Kidney epithelial cell (primary cell): ENCODE measurements at regions not wholly inside any gene's neighbourhood (a gene's known extent, or its start where the extent isn't known, plus 50 kb on each side); places are given as distances from the start of the nearest gene placed in this dataset.
A peak's percentile ranks its signal among the peaks of the same experiment; 100 is the strongest.
"Not testable (repeated sequence)": the region's sequence is repeated elsewhere in the genome, so short reads cannot be mapped to it uniquely, and the experiment has no call there.

ENCODE experiments used
- DNase-seq: peaks from one replicate; pipeline ENCODE4 v3.0.0-alpha.2; 2010; ENCODE audit warnings: low read depth
- H3K27me3 ChIP-seq: 2 replicates; pipeline ENCODE4 v1.6.0; 2011; ENCODE audit warnings: low read length; ENCODE audit not compliant: control insufficient read depth, insufficient read depth
- H3K36me3 ChIP-seq: 2 replicates; pipeline ENCODE4 v1.5.1; 2011; ENCODE audit warnings: low read length; ENCODE audit not compliant: control insufficient read depth, insufficient read depth
- H3K4me3 ChIP-seq: 2 replicates; pipeline ENCODE4 v1.5.1; 2011; ENCODE audit warnings: low read depth, mild to moderate bottlenecking, control low read depth, low read length
- TF ChIP-seq, protein P1 (sequence below): IDR thresholded peaks from 2 replicates; pipeline ENCODE4 v1.5.1; 2011; ENCODE audit warnings: mild to moderate bottlenecking, moderate library complexity, low read length, control low read depth, inconsistent platforms; ENCODE audit not compliant: insufficient read depth, poor library complexity, severe bottlenecking

DNA sequence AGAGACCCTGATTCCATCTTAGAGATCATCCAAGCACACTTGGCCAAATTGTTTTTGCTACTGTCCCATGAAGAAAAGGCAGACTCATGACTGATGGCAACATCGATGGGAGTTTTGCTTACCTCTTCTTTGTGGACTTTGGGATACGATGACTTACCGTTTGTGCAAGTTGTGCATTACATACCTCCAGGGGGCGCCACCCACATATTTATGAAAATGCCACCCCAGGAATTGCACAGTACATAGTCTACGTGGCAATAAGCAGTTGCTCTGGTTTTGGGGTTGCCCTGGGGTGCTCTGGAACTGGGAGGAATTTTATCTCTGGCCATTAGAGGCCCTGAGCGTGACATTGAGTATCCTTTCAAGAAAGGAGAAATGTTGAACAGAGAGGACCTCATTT, 139.0 kb upstream of the CCZ1B start:
- not testable (repeated sequence) for DNase-seq, H3K4me3 ChIP-seq, H3K27me3 ChIP-seq, H3K36me3 ChIP-seq
- TF ChIP-seq, protein P1, sequence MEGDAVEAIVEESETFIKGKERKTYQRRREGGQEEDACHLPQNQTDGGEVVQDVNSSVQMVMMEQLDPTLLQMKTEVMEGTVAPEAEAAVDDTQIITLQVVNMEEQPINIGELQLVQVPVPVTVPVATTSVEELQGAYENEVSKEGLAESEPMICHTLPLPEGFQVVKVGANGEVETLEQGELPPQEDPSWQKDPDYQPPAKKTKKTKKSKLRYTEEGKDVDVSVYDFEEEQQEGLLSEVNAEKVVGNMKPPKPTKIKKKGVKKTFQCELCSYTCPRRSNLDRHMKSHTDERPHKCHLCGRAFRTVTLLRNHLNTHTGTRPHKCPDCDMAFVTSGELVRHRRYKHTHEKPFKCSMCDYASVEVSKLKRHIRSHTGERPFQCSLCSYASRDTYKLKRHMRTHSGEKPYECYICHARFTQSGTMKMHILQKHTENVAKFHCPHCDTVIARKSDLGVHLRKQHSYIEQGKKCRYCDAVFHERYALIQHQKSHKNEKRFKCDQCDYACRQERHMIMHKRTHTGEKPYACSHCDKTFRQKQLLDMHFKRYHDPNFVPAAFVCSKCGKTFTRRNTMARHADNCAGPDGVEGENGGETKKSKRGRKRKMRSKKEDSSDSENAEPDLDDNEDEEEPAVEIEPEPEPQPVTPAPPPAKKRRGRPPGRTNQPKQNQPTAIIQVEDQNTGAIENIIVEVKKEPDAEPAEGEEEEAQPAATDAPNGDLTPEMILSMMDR = peak; percentile 13

DNA sequence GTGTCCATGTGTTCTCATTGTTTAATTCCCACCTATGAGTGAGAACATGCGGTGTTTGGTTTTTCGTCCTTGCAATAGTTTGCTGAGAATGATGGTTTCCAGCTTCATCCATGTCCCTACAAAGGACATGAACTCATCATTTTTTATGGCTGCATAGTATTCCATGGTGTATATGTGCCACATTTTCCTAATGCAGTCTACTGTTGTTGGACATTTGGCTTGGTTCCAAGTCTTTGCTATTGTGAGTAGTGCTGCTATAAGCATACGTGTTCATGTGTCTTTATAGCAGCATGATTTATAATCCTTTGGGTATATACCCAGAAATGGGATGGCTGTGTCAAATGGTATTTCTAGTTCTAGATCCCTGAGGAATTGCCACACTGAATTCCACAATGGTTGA, 144.1 kb upstream of the CCZ1B start:
- DNase-seq, H3K4me3 ChIP-seq, H3K36me3 ChIP-seq, H3K27me3 ChIP-seq: not testable (repeated sequence)

DNA sequence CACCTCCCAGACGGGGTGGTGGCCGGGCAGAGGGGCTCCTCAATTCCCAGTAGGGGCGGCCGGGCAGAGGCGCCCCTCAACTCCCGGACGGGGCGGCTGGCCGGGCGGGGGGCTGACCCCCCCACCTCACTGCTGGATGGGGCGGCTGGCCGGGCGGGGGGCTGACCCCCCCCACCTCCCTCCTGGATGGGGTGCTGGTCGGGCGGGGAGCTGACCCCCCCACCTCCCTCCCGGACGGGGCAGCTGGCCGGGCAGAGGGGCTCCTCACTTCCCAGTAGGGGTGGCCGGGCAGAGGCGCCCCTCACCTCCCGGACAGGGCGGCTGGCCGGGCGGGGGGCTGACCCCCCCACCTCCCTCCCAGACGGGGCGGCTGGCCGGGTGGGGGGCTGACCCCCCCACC, 148.8 kb upstream of the CCZ1B start:
- H3K27me3 ChIP-seq, H3K4me3 ChIP-seq, H3K36me3 ChIP-seq, DNase-seq: not testable (repeated sequence)

DNA sequence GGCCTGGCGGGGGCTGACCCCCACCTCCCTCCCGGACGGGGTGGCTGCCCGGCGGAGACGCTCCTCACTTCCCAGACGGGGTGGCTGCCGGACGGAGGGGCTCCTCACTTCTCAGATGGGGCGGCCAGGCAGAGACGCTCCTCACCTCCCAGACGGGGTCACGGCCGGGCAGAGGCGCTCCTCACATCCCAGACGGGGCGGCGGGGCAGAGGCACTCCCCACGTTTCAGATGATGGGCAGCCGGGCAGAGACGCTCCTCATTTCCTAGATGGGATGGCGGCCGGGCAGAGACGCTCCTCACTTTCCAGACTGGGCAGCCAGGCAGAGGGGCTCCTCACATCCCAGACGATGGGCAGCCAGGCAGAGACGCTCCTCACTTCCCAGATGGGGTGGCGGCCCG, 149.3 kb upstream of the CCZ1B start:
- not testable (repeated sequence) for H3K36me3 ChIP-seq, H3K4me3 ChIP-seq, H3K27me3 ChIP-seq, DNase-seq

DNA sequence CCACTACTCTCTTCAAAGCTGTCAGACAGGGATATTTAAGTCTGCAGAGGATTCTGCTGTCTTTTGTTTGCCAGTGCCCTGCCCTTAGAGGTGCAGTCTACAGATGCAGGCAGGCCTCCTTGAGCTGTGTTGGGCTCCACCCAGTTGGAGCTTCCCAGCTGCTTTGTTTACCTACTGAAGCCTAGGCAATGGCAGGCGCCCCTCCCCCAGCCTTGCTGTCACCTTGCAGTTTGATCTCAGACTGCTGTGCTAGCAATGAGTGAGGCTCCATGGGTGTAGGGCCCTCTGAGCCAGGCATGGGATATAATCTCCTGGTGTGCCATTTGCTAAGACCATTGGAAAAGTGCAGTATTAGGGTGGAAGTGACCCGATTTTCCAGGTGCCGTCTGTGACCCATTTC, 151.3 kb upstream of the CCZ1B start:
- H3K27me3 ChIP-seq, DNase-seq, H3K36me3 ChIP-seq, H3K4me3 ChIP-seq: not testable (repeated sequence)

DNA sequence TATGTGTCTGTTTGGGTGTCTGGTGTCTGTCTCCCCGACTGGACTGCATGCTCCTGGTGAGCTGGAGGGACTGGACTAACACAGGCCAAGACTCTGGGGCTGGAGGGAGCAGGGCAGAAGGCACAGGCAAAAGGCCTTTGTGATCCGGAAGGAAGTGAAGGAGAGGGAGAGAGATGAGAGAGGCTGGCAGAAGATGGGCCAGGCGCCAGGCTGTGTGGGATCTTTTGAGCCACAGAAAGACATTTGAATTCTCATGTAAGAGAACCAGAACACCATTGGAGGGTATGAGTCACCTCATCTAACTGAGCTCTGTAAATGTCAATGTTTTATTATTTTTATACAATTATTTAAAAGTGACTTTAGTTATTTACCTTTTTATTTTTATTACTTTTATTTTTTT, 152.3 kb upstream of the CCZ1B start:
- not testable (repeated sequence) for H3K27me3 ChIP-seq, DNase-seq, H3K36me3 ChIP-seq, H3K4me3 ChIP-seq

DNA sequence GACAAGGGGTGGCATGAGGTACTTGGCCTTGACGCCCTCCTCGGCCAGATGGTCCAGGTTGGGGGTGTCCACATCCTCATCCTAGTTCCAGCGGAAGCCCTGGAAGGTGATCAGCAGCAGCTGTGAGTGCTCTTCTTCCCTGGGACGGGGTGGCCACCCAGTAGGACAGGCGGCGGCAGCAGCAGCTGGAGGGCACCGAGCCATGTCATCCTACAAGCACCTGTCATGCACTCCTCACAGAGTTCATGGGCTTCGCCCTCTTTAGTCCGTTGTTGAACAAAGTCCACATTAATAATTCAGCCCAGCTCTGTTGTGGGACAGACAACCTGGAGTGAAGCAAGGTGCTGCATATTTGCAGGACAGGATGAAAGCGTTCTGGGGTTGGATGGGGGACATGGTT, 153.4 kb upstream of the CCZ1B start:
- not testable (repeated sequence) for H3K36me3 ChIP-seq, H3K4me3 ChIP-seq, H3K27me3 ChIP-seq, DNase-seq

DNA sequence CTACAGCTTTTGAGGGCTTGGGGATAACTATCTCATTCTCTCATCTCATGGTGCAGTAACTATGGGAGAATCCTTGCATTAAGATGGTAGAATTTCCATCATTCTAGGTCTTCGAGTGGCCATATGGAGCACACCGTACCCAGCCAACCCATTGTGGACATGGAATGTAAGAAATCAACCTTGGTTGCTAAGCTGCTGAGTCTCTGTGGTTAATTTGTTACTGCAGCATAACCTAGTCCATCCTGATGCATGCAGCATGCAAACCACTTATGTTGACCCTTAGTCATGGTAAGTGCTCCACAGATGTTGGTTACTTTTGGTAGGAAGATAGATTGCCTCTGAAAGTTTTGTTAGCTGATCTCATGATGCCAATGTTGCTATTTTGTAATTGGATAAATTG, 156.3 kb upstream of the CCZ1B start:
- not testable (repeated sequence) for H3K27me3 ChIP-seq, H3K4me3 ChIP-seq, H3K36me3 ChIP-seq, DNase-seq

DNA sequence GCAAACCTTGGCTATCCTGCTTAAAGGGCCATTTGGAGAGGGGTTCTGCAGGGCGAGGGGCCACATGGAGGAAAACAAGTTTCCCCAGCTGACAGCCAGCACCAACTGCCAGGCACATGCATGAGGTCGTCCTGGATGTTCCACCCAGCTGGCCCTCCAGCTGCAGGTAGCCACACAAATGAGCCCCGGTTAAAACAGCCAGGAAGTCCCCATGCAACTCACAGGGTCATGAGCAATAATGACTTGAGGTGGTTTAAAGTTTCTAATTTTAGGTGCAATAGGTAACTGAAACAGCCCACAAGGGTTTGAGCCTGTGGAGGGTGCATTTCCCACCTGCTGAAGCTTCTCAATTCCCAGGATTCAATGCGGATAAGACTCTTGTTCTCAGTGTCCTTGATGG, 160.8 kb upstream of the CCZ1B start:
- H3K4me3 ChIP-seq, DNase-seq, H3K27me3 ChIP-seq, H3K36me3 ChIP-seq: not testable (repeated sequence)

DNA sequence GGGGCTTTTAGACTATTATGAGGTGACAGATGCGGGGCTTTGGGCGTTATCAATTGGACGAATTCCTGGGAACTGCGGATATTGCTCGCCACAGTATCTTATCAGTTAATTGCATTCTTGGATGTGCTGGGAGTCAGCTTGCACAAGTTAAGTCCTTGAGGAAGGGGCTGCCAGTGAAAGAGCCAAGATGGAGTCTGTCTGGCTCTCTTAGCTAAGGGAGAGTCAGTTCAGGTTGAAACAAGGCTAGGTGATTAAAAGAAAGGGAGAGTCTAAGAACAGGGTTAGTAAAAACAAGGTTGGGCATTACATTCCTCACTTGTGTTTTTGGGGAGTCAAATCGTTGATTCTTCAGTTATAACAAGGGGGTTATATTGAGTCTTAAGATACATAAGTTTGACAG, 162.5 kb upstream of the CCZ1B start:
- H3K36me3 ChIP-seq, H3K27me3 ChIP-seq, H3K4me3 ChIP-seq, DNase-seq: not testable (repeated sequence)

DNA sequence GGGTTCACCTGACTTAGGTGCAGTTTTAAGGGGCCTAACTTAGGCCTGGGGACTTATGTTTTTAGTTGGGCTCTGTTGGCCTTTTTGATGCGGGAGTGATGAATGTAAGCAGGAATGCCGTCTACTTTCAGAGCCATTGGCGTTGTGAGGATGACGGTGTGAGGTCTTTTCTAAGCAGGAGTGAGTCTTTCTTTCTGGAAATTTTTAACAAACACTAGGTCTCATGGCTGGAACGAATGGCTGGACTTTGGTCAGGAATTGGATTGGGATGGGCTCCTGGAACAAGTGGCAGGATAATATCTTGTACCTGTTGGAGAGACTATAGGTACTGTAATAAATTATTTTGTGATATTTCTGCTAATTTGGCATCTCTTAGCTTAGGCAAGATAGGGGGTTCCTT, 163.9 kb upstream of the CCZ1B start:
- H3K4me3 ChIP-seq, H3K36me3 ChIP-seq, H3K27me3 ChIP-seq, DNase-seq: not testable (repeated sequence)

DNA sequence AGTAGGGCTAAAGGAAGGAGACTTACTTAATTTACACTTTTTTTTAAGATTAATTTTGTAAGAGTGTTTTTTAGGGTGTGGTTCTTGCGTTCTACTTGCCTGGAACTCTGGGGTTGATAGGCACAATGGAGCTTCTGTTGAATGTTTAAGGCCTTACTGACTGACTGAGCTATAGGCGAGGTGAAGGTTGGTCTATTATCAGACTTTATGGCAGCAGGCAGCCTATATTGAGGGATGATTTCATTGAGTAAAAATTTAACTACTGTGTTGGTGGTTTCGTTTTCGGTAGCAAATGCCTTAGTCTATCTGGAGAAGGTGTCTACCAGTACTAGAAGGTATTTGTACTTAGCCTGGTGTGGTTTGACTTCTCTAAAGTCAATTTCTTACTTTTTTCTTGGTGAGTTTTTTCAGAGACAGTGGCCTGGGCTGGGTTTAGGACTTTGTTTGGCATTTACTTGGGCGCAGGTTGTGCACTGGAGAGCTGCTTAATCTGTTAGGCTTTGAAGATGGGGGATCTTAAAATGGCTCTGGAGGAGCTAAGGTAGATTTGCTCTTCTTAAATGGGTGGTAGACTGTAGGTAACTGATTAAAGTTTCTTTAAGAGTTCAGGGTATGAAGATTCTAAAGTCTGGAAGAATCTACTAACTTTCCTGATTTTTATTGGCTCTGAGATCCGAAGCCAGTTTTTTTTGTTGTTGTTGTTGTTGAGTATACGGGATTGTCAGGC, 164.5 kb upstream of the CCZ1B start:
- not testable (repeated sequence) for H3K27me3 ChIP-seq, DNase-seq, H3K36me3 ChIP-seq, H3K4me3 ChIP-seq

DNA sequence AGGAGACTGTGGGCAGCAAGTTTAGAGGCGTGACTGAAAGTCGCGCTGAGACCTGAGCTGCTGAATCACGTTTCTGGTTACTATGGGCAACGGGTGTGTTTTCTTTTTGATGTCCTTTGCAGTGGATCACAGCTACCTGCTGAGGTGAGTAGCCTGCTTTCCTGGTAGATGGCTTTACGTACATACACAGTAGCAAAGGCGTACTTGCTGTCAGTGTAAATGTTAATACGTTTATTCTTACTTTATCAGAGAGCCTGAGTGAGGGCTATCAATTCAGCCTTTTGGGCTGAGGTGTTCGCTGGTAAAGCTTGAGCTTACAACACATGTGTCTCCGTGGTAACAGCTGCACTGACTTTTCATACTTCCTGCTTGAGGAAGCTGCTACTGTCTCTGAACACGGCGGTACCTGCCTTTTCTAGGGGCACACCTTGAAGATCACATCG, 165.1 kb upstream of the CCZ1B start:
- peak; percentile 35 for DNase-seq
- H3K27me3 ChIP-seq, H3K36me3 ChIP-seq, H3K4me3 ChIP-seq: not testable (repeated sequence)

DNA sequence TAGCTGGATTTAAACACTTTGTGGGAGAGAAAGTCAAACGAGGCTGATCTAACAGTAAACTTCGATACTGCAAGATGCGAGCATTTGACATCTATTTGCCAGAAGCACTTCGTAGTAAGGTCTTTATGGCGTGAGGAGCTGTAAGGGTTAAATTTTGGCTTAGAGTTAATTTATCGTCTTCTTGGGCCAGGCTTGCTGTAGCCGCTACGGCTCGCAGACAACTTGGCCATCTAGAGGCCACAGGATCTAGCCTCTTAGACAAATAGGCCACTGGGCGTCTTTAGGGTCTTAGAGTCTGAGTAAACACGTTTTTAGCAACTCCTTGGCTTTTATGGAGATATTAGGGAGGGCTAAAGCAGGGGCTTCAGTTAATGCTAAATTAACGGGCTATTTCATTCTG, 165.6 kb upstream of the CCZ1B start:
- not testable (repeated sequence) for H3K4me3 ChIP-seq, H3K36me3 ChIP-seq, DNase-seq, H3K27me3 ChIP-seq

DNA sequence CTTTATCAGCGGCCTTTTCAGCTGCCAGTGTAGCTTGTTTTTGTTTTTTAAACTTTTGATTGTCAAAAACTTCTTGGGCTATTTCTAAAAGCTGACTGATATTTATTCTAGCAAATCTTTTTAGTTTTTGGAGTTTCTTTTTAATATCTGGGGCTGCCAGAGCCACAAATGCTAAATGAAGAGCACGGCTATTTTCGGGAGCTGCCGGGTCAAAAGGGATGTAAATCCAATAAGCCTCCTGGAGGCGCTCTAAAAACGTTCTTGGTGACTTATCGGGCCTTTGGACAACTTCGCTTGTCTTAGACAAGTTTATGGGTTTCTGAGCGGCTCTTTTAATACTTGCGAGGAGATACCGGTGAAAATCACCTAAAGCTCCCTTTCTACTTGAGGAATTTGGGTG, 166.1 kb upstream of the CCZ1B start:
- not testable (repeated sequence) for H3K27me3 ChIP-seq, H3K4me3 ChIP-seq, DNase-seq, H3K36me3 ChIP-seq
